Naive thymus-derived CD4-positive, alpha-beta T cell (primary cell): ENCODE measurements at regions not wholly inside any gene's neighbourhood (a gene's known extent, or its start where the extent isn't known, plus 50 kb on each side); places are given as distances from the start of the nearest gene placed in this dataset.

Experiments used
- ATAC-seq: fragments of 150-1000 bp; cut with Tn5 transposase; 2 replicates; pipeline ENCODE4 v1.10.0; 2021; ENCODE audit warnings: mild to moderate bottlenecking, moderate library complexity
- CTCF ChIA-PET: fragments of 350-600 bp; sonication (Branson Sonifier 250); formaldehyde crosslinking; loops from one replicate; lab custom pipeline; 2021; ENCODE audit warnings: antibody characterized with exemption; lab: Charles Lee
- POLR2A ChIA-PET: fragments of 350-600 bp; sonication (Branson Sonifier 250); formaldehyde crosslinking; loops from one replicate; lab custom pipeline; 2021; ENCODE audit warnings: antibody characterized with exemption, inconsistent platforms; lab: Charles Lee
- DNase-seq, 9 donors: peaks; one replicate each; pipeline versions ENCODE4 v3.0.0 to v3.0.0-alpha.2; 2020 to 2022; ENCODE audit warnings: mixed read lengths in 1 of 9
- H3K27ac ChIP-seq: one replicate; pipeline ENCODE4 v1.7.0; 2013; ENCODE audit warnings: mild to moderate bottlenecking, low read depth, low read length, moderate library complexity
- H3K27me3 ChIP-seq, 2 donors: one replicate each; pipeline ENCODE4 v1.7.0; 2013; ENCODE audit warnings: low read length in 2 of 2, mild to moderate bottlenecking in 2 of 2, moderate library complexity in 2 of 2; ENCODE audit not compliant: control insufficient read depth in 2 of 2, insufficient read depth in 2 of 2
- H3K36me3 ChIP-seq, 3 experiments: 1 replicate in 2 of 3; 2 replicates in 1 of 3; pipeline ENCODE4 v1.7.0; 2013; ENCODE audit warnings: low read length in 3 of 3, mild to moderate bottlenecking in 3 of 3, moderate library complexity in 1 of 3; ENCODE audit not compliant: insufficient read depth in 3 of 3, control insufficient read depth in 2 of 3
- H3K4me1 ChIP-seq, 2 donors: one replicate each; pipeline ENCODE4 v1.7.0; 2013; ENCODE audit warnings: low read length in 2 of 2, mild to moderate bottlenecking in 2 of 2, moderate library complexity in 1 of 2; ENCODE audit not compliant: control insufficient read depth in 2 of 2, insufficient read depth in 2 of 2
- H3K4me3 ChIP-seq: 2 replicates; pipeline ENCODE4 v1.7.0; 2013; ENCODE audit warnings: mild to moderate bottlenecking, low read length
- H3K9me3 ChIP-seq, 3 experiments: 1 replicate in 2 of 3; 2 replicates in 1 of 3; pipeline ENCODE4 v1.7.0; 2013; ENCODE audit warnings: low read length in 3 of 3; ENCODE audit not compliant: control insufficient read depth in 2 of 3
- H3K27ac Mint-ChIP-seq, 9 donors: one replicate each; pipeline ENCODE4 v1.8.0; 2020 to 2022; ENCODE audit warnings: mixed read lengths in 9 of 9, mild to moderate bottlenecking in 8 of 9, moderate library complexity in 5 of 9, inconsistent platforms in 2 of 9
- H3K27me3 Mint-ChIP-seq, 5 donors: one replicate each; pipeline ENCODE4 v1.8.0; 2021 to 2022; ENCODE audit warnings: mixed read lengths in 5 of 5, mild to moderate bottlenecking in 1 of 5
- H3K36me3 Mint-ChIP-seq, 5 donors: one replicate each; pipeline ENCODE4 v1.8.0; 2020 to 2022; ENCODE audit warnings: mixed read lengths in 5 of 5, mild to moderate bottlenecking in 3 of 5, inconsistent platforms in 1 of 5
- H3K4me1 Mint-ChIP-seq, 7 donors: one replicate each; pipeline ENCODE4 v1.8.0; 2020 to 2022; ENCODE audit warnings: mixed read lengths in 7 of 7, mild to moderate bottlenecking in 3 of 7, inconsistent platforms in 1 of 7
- H3K4me3 Mint-ChIP-seq, 10 donors: one replicate each; pipeline ENCODE4 v1.8.0; 2020 to 2022; ENCODE audit warnings: mild to moderate bottlenecking in 10 of 10, mixed read lengths in 10 of 10, moderate library complexity in 6 of 10, inconsistent platforms in 2 of 10
- H3K9me3 Mint-ChIP-seq, 11 donors: one replicate each; pipeline ENCODE4 v1.8.0; 2020 to 2022; ENCODE audit warnings: mixed read lengths in 11 of 11, mild to moderate bottlenecking in 4 of 11, inconsistent platforms in 1 of 11, moderate library complexity in 1 of 11
- intact Hi-C, 2 donors: fragments of 100-400 bp; cut with micrococcal nuclease; formaldehyde crosslinking; loops; one replicate each; pipeline ENCODE4 v1.15.1; 2023

DNA sequence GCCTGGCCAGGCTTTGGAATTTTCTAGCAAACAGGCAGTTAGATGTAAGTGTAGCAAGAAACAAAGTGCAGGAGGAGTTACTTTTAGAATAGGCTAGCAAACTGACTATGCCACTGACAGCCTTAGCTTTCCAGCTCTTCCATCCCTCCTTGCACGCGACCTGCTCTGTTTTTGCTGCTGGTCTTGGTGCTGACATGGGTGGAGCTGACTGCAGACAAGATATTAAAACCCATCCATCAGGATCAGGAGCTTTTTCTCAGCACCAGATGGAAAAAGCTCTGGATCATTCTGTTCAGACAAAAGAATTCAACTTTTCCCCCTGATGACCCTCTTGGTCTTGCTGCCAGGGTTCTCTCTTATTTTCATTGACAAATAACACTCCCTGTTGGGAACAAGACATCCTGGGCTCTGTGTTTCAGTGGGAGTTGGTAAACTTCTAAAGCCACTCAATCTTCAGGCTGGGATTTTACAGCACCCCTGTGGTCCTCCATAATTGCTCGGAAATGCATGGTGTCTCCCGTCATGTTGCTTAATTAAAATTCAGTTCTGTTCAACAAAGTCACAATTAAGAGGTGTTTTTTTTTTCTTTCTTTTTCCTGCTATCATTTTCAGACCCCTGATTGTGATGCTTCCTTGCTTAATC, 240.0 kb upstream of the LARGE1 start:
- Mint-ChIP-seq H3K4me1 (no peaks in the 10 kb centered on the region), H3K27ac (no peak overlapping the region), H3K36me3 (peaks cover 0 to 4% (median 0%) of the 10 kb centered on the region in 5 donors), H3K9me3 (peaks cover 0 to 9% (median 5%) of the 10 kb centered on the region in 11 donors), H3K27me3 (peaks cover 0 to 36% (median 9%) of the 10 kb centered on the region in 5 donors), H3K4me3 (no peak overlapping the region)
- Histone ChIP-seq H3K4me1 (no peaks in the 10 kb centered on the region), H3K9me3 (no peaks in the 10 kb centered on the region), H3K27me3 (no peaks in the 10 kb centered on the region), H3K27ac (no peak overlapping the region), H3K36me3 (no peaks in the 10 kb centered on the region), H3K4me3 (no peak overlapping the region)
- POLR2A ChIA-PET, result no interaction called here
- intact Hi-C loops, result no loop called here
- DNase-seq, result no peak
- ATAC-seq, result no peak
- CTCF ChIA-PET, result no interaction called here

DNA sequence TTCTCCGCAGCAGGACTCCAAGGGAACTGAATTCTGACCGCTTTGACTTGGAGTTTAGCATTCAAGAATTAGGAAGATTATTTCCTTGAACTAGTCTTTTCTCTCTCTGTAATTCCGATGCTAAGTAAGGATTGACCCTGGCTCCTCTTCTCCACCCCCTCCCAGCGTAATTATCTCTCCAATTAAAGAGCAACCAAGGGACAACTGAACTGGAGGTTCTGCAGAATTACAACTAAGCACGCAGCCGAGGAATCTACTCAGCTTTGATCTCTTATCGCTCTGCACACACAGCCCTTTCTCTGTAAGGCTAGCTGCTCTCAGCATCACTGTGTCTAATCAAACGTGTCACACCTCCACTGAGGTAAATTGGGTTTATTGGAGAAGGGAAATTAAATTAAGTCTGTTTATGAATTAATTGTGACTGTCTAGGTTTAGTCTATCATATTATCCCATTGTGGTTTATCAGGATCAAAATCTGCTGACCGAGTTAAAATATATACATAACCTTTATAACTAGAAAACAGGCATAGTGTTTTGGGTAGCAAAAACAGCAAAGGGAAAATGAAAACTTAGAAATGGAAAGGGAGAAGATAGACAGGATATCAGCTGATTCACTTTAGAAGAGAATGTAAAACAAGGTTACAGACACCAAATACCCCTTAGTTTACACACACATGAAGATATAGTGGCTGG, 241.3 kb upstream of the LARGE1 start:
- H3K9me3 Mint-ChIP-seq, result peaks cover 0 to 9% (median 4%) of the 10 kb centered on the region in 11 donors
- Histone ChIP-seq H3K4me1 (no peaks in the 10 kb centered on the region), H3K9me3 (no peaks in the 10 kb centered on the region), H3K27ac (no peak overlapping the region), H3K4me3 (no peak overlapping the region), H3K36me3 (no peaks in the 10 kb centered on the region), H3K27me3 (no peaks in the 10 kb centered on the region)
- intact Hi-C loops, result no loop called here
- peaks cover 0 to 4% (median 0%) of the 10 kb centered on the region in 5 donors for H3K36me3 Mint-ChIP-seq
- no peak overlapping the region for H3K27ac Mint-ChIP-seq
- no peaks in the 10 kb centered on the region for H3K4me1 Mint-ChIP-seq
- H3K27me3 Mint-ChIP-seq, result peaks cover 0 to 29% (median 9%) of the 10 kb centered on the region in 5 donors
- ATAC-seq (no peak), DNase-seq (no peak)
- CTCF ChIA-PET, result no interaction called here
- POLR2A ChIA-PET, result no interaction called here
- no peak overlapping the region for H3K4me3 Mint-ChIP-seq

DNA sequence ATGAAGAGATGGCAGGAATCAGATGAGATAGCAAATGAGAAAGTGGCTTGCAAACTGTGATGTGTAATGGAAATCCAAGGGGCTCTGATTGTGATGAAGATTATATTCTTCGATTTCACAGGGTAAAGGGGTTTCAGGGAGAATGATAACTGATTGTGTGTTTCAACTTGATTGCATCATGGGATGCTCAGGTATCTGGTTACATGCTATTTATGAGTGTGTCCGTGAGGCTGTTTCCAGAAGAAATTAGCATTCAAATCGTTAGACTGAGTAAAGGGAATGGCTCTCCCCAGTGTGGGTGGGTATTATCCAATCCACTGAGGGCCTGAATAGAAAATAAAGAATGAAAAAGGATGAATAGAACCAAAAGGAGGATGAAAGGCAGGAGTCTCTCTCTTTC, 278.7 kb upstream of the LARGE1 start:
- Mint-ChIP-seq H3K9me3 (peaks cover 0 to 9% (median 0%) of the 10 kb centered on the region in 11 donors), H3K27ac (no peak overlapping the region), H3K36me3 (no peaks in the 10 kb centered on the region), H3K4me3 (no peak overlapping the region), H3K27me3 (peaks cover 0 to 13% (median 3%) of the 10 kb centered on the region in 5 donors), H3K4me1 (no peaks in the 10 kb centered on the region)
- intact Hi-C loops, result no loop called here
- Histone ChIP-seq H3K4me1 (no peaks in the 10 kb centered on the region), H3K9me3 (no peaks in the 10 kb centered on the region), H3K27ac (no peak overlapping the region), H3K4me3 (no peak overlapping the region), H3K27me3 (no peaks in the 10 kb centered on the region), H3K36me3 (no peaks in the 10 kb centered on the region)
- DNase-seq (no peak), ATAC-seq (no peak)
- POLR2A ChIA-PET, result no interaction called here
- CTCF ChIA-PET, result no interaction called here

DNA sequence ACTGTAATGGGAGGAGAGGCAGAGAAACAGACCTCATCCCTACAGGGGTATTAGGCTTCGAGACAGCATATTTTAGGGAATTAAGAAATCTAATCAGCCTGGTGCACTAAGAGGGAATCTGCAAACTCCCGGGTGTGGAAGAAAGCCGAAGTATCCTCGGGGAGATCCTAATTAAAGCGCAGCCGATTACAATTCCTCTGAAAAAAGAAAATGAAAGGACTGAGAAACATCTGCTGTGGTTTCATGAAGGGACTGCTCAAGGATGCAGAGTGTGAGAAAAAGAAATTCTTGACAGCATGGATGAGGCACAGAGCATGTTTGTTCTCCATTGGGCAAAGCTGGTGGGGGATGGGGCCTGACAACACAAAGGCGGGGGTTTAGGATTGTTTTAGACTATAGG, 290.0 kb upstream of the LARGE1 start:
- Mint-ChIP-seq H3K27me3 (peaks cover 0 to 10% (median 0%) of the 10 kb centered on the region in 5 donors), H3K4me3 (no peak overlapping the region), H3K9me3 (peaks cover 0 to 24% (median 8%) of the 10 kb centered on the region in 11 donors), H3K4me1 (peaks cover 0 to 2% (median 0%) of the 10 kb centered on the region in 7 donors), H3K27ac (no peak overlapping the region), H3K36me3 (peaks cover 0 to 4% (median 0%) of the 10 kb centered on the region in 5 donors)
- Histone ChIP-seq H3K27me3 (no peaks in the 10 kb centered on the region), H3K4me3 (no peak overlapping the region), H3K9me3 (no peaks in the 10 kb centered on the region), H3K4me1 (no peaks in the 10 kb centered on the region), H3K27ac (no peak overlapping the region), H3K36me3 (no peaks in the 10 kb centered on the region)
- intact Hi-C loops, result no loop called here
- DNase-seq (no peak), ATAC-seq (no peak)
- ChIA-PET CTCF (no interaction called here), POLR2A (no interaction called here)

DNA sequence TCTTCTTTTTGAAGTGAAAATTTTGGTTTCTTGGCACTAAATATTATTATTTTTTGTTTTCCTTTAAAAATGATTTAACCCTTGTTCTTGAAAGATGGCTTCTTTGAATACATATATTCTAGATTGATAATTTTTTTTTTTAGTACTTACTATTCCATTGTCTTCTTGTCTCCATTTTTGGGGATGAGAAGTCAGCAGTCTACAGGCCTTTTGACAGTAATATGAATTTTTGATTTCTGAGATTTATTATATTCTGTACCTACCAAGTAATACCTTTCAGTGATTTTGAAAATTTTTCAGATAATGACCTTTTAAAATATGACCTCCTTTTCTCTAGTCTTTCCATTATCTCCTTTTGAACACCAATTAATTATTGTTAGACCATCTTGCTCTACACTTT, 294.1 kb upstream of the LARGE1 start:
- peaks cover 0 to 16% (median 0%) of the 10 kb centered on the region in 5 donors for H3K27me3 Mint-ChIP-seq
- no peaks in the 10 kb centered on the region for H3K9me3 ChIP-seq
- H3K36me3 ChIP-seq, result no peaks in the 10 kb centered on the region
- H3K27me3 ChIP-seq, result no peaks in the 10 kb centered on the region
- ATAC-seq (no peak), DNase-seq (no peak)
- no peaks in the 10 kb centered on the region for H3K4me1 Mint-ChIP-seq
- no peak overlapping the region for H3K4me3 ChIP-seq
- intact Hi-C loops, result no loop called here
- peaks cover 0 to 8% (median 0%) of the 10 kb centered on the region in 5 donors for H3K36me3 Mint-ChIP-seq
- ChIA-PET CTCF (no interaction called here), POLR2A (no interaction called here)
- H3K4me1 ChIP-seq, result no peaks in the 10 kb centered on the region
- H3K27ac ChIP-seq, result no peak overlapping the region
- peaks cover 2 to 35% (median 14%) of the 10 kb centered on the region in 11 donors for H3K9me3 Mint-ChIP-seq
- H3K27ac Mint-ChIP-seq, result no peak overlapping the region
- no peak overlapping the region for H3K4me3 Mint-ChIP-seq

DNA sequence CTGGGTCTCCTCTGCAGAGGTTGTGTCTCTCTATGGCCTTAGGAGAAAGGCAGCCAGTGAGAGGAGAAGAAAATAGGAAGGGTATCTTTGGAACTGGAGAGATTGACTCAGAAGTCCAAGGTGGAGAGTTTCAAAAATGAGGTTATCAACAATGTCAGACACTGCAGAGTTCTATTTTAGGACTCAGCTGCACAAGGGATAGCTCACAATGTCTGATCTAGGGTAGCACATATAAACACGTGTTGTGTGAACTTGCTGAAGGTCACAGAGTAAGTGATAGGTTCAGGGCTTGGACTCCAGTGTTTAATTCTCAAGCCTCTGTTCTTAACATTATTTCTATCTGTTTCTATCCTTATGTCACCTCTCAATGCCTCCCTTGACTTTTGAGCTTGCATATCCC, 305.0 kb upstream of the LARGE1 start:
- CTCF ChIA-PET, result no interaction called here
- no peak for ATAC-seq
- peaks cover 0 to 13% (median 4%) of the 10 kb centered on the region in 11 donors for H3K9me3 Mint-ChIP-seq

More for the DNA sequence above, 305.0 kb upstream of the LARGE1 start:
- Mint-ChIP-seq H3K27me3 (peaks cover 0 to 35% (median 4%) of the 10 kb centered on the region in 5 donors), H3K27ac (no peak overlapping the region), H3K36me3 (no peaks in the 10 kb centered on the region), H3K4me1 (no peaks in the 10 kb centered on the region), H3K4me3 (no peak overlapping the region)
- H3K9me3 ChIP-seq, result no peaks in the 10 kb centered on the region
- no peak overlapping the region for H3K27ac ChIP-seq
- H3K4me3 ChIP-seq, result no peak overlapping the region
- H3K36me3 ChIP-seq, result no peaks in the 10 kb centered on the region
- POLR2A ChIA-PET, result no interaction called here
- no peaks in the 10 kb centered on the region for H3K4me1 ChIP-seq
- intact Hi-C loops, result no loop called here
- no peak for DNase-seq
- no peaks in the 10 kb centered on the region for H3K27me3 ChIP-seq
